HL-60 (cell line): ENCODE measurements at regions not wholly inside any gene's neighbourhood (a gene's known extent, or its start where the extent isn't known, plus 50 kb on each side); places are given as distances from the start of the nearest gene placed in this dataset.

Source experiments
- DNase-seq, 2 experiments: peaks; one replicate each; pipeline ENCODE4 v3.0.0-alpha.2; 2010 to 2020; ENCODE audit warnings: low read depth in 1 of 2, low spot score in 1 of 2
- H3K27ac ChIP-seq: fragments of 250-450 bp; sonication (Bioruptor Pico); replicated peaks from 2 replicates; pipeline ENCODE4 v1.5.1; 2020; ENCODE audit warnings: mild to moderate bottlenecking, moderate library complexity
- H3K27me3 ChIP-seq: fragments of 250-450 bp; sonication (Bioruptor Pico); 2 replicates; pipeline ENCODE4 v1.5.1; 2021; ENCODE audit warnings: mild to moderate bottlenecking, moderate library complexity; ENCODE audit not compliant: insufficient read depth, poor library complexity, severe bottlenecking
- H3K4me3 ChIP-seq: replicated peaks from 2 replicates; pipeline ENCODE4 v1.5.1; 2011; ENCODE audit warnings: mild to moderate bottlenecking, control low read depth, low read length; ENCODE audit not compliant: insufficient read depth
- CTCF ChIP-seq: IDR thresholded peaks from one replicate; pipeline ENCODE4 v1.5.1; 2011; ENCODE audit warnings: low read length, control low read depth, inconsistent platforms; ENCODE audit not compliant: insufficient read depth
- GABPA ChIP-seq: IDR thresholded peaks from 2 replicates; pipeline ENCODE4 v1.6.1; 2012; ENCODE audit warnings: low read depth
- POLR2AphosphoS5 ChIP-seq: IDR thresholded peaks from 2 replicates; pipeline ENCODE4 v1.6.1; 2012; ENCODE audit warnings: low read depth
- SPI1 ChIP-seq: IDR thresholded peaks from 2 replicates; pipeline ENCODE4 v1.6.1; 2012; ENCODE audit warnings: low read depth, mild to moderate bottlenecking, borderline replicate concordance
- TF ChIP-seq, protein P1 (sequence below): IDR thresholded peaks from 2 replicates; pipeline ENCODE4 v1.6.1; 2012; ENCODE audit warnings: low read depth; ENCODE audit not compliant: insufficient replicate concordance

- H3K27me3 ChIP-seq = no peaks in the 10 kb centered on the region
- H3K27ac ChIP-seq = no peak overlapping the region
- no peak for DNase-seq
- TF ChIP-seq SPI1 = no peak
- TF ChIP-seq POLR2AphosphoS5 = no peak
- TF ChIP-seq, protein P1, sequence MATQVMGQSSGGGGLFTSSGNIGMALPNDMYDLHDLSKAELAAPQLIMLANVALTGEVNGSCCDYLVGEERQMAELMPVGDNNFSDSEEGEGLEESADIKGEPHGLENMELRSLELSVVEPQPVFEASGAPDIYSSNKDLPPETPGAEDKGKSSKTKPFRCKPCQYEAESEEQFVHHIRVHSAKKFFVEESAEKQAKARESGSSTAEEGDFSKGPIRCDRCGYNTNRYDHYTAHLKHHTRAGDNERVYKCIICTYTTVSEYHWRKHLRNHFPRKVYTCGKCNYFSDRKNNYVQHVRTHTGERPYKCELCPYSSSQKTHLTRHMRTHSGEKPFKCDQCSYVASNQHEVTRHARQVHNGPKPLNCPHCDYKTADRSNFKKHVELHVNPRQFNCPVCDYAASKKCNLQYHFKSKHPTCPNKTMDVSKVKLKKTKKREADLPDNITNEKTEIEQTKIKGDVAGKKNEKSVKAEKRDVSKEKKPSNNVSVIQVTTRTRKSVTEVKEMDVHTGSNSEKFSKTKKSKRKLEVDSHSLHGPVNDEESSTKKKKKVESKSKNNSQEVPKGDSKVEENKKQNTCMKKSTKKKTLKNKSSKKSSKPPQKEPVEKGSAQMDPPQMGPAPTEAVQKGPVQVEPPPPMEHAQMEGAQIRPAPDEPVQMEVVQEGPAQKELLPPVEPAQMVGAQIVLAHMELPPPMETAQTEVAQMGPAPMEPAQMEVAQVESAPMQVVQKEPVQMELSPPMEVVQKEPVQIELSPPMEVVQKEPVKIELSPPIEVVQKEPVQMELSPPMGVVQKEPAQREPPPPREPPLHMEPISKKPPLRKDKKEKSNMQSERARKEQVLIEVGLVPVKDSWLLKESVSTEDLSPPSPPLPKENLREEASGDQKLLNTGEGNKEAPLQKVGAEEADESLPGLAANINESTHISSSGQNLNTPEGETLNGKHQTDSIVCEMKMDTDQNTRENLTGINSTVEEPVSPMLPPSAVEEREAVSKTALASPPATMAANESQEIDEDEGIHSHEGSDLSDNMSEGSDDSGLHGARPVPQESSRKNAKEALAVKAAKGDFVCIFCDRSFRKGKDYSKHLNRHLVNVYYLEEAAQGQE = no peak
- no peak for TF ChIP-seq CTCF
- H3K4me3 ChIP-seq = no peak overlapping the region
Observed at GRCh38 chr2:234690569-234691213, 193.8 kb upstream of the ARL4C start.

- no peak for DNase-seq
- no peak overlapping the region for H3K27ac ChIP-seq
- TF ChIP-seq CTCF (no peak), SPI1 (no peak), POLR2AphosphoS5 (no peak), GABPA (no peak)
- TF ChIP-seq, protein P1 = no peak
Observed at GRCh38 chr2:234689911-234690379, 193.1 kb upstream of the ARL4C start.

GRCh38 chr2:234687718-234688475 lies 191.0 kb upstream of the ARL4C start:
- H3K27me3 ChIP-seq = no peaks in the 10 kb centered on the region
- TF ChIP-seq POLR2AphosphoS5 (no peak), SPI1 (no peak), GABPA (no peak), CTCF (no peak)
- TF ChIP-seq, protein P1 = no peak
- no peak overlapping the region for H3K27ac ChIP-seq
- DNase-seq = no peak
- H3K4me3 ChIP-seq = no peak overlapping the region

More at GRCh38 chr2:234689911-234690379, 193.1 kb upstream of the ARL4C start:
- no peak overlapping the region for H3K4me3 ChIP-seq
- no peaks in the 10 kb centered on the region for H3K27me3 ChIP-seq
